Neuronal stem cell (in vitro differentiated cells): ENCODE measurements at regions not wholly inside any gene's neighbourhood (a gene's known extent, or its start where the extent isn't known, plus 50 kb on each side); places are given as distances from the start of the nearest gene placed in this dataset.

ENCODE experiments used
- DNase-seq: peaks from one replicate; pipeline ENCODE4 v3.0.0-alpha.2; 2013; ENCODE audit warnings: low spot score
- H2AFZ ChIP-seq: one replicate; pipeline ENCODE4 v1.6.1; 2013; ENCODE audit warnings: mild to moderate bottlenecking, low read length, inconsistent platforms
- H2AK5ac ChIP-seq: 2 replicates; pipeline ENCODE4 v1.6.1; 2013; ENCODE audit warnings: low read depth, mild to moderate bottlenecking, inconsistent platforms, low read length, moderate library complexity, mixed read lengths
- H2BK120ac ChIP-seq: 2 replicates; pipeline ENCODE4 v1.6.1; 2013; ENCODE audit warnings: low read depth, mild to moderate bottlenecking, inconsistent platforms, low read length, moderate library complexity, mixed read lengths
- H2BK12ac ChIP-seq: one replicate; pipeline ENCODE4 v1.6.1; 2013; ENCODE audit warnings: low read length, inconsistent platforms
- H2BK15ac ChIP-seq: 2 replicates; pipeline ENCODE4 v1.6.1; 2013; ENCODE audit warnings: mild to moderate bottlenecking, low read length, inconsistent platforms, mixed read lengths
- H2BK5ac ChIP-seq: one replicate; pipeline ENCODE4 v1.6.1; 2013; ENCODE audit warnings: inconsistent platforms, mild to moderate bottlenecking, low read length, moderate library complexity
- H3K14ac ChIP-seq: one replicate; pipeline ENCODE4 v1.6.1; 2013; ENCODE audit warnings: low read length, inconsistent platforms
- H3K18ac ChIP-seq: 2 replicates; pipeline ENCODE4 v1.6.1; 2013; ENCODE audit warnings: low read length, inconsistent platforms
- H3K23ac ChIP-seq: 2 replicates; pipeline ENCODE4 v1.6.1; 2013; ENCODE audit warnings: low read depth, mild to moderate bottlenecking, mixed read lengths, low read length, inconsistent platforms; ENCODE audit not compliant: poor library complexity
- H3K27ac ChIP-seq: replicated peaks from 3 replicates; pipeline ENCODE4 v1.5.1; 2013; ENCODE audit warnings: low read length, inconsistent platforms
- H3K27me3 ChIP-seq, 3 experiments: 2 replicates each; pipeline ENCODE4 v1.6.1; 2013; ENCODE audit warnings: low read length in 3 of 3, mild to moderate bottlenecking in 2 of 3, inconsistent platforms in 1 of 3, low read depth in 1 of 3, mixed read lengths in 1 of 3, moderate library complexity in 1 of 3; ENCODE audit not compliant: control insufficient read depth in 3 of 3, insufficient read depth in 3 of 3
- H3K36me3 ChIP-seq, 2 donors: replicated peaks in 1 of 2; 2 replicates each; pipeline ENCODE4 v1.6.1; 2013; ENCODE audit warnings: low read length in 2 of 2; ENCODE audit not compliant: control insufficient read depth in 2 of 2, insufficient read depth in 2 of 2
- H3K4ac ChIP-seq: 2 replicates; pipeline ENCODE4 v1.6.1; 2013; ENCODE audit warnings: inconsistent platforms, mild to moderate bottlenecking, low read length, moderate library complexity
- H3K4me1 ChIP-seq, 2 donors: 1 replicate in 1 of 2; 2 replicates in 1 of 2; pipeline ENCODE4 v1.6.1; 2013; ENCODE audit warnings: low read length in 2 of 2, low read depth in 1 of 2; ENCODE audit not compliant: control insufficient read depth in 2 of 2, insufficient read depth in 1 of 2
- H3K4me2 ChIP-seq: one replicate; pipeline ENCODE4 v1.6.1; 2013; ENCODE audit warnings: mild to moderate bottlenecking, low read length, inconsistent platforms; ENCODE audit not compliant: insufficient read depth, poor library complexity, severe bottlenecking
- H3K4me3 ChIP-seq, 2 donors: 2 replicates each; pipeline ENCODE4 v1.5.1; 2013; ENCODE audit warnings: low read length in 2 of 2, mild to moderate bottlenecking in 2 of 2, inconsistent platforms in 1 of 2, moderate library complexity in 1 of 2
- H3K79me1 ChIP-seq: one replicate; pipeline ENCODE4 v1.6.1; 2013; ENCODE audit warnings: low read depth, mild to moderate bottlenecking, inconsistent platforms, low read length, moderate library complexity
- H3K9ac ChIP-seq: one replicate; pipeline ENCODE4 v1.6.1; 2013; ENCODE audit warnings: mild to moderate bottlenecking, low read depth, low read length, inconsistent platforms; ENCODE audit not compliant: poor library complexity
- H3K9me3 ChIP-seq, 2 donors: replicated peaks in 1 of 2; 2 replicates each; pipeline versions ENCODE3 to v1.6.1; 2013; ENCODE audit warnings: low read length in 2 of 2, mild to moderate bottlenecking in 2 of 2, inconsistent platforms in 1 of 2, low read depth in 1 of 2, mixed read lengths in 1 of 2, moderate library complexity in 1 of 2; ENCODE audit not compliant: control insufficient read depth in 2 of 2, insufficient read depth in 1 of 2
- H4K8ac ChIP-seq: one replicate; pipeline ENCODE4 v1.6.1; 2013; ENCODE audit warnings: low read depth, mild to moderate bottlenecking, inconsistent platforms, low read length, moderate library complexity
- H4K91ac ChIP-seq: one replicate; pipeline ENCODE4 v1.6.1; 2013; ENCODE audit warnings: low read length, low read depth, mild to moderate bottlenecking, inconsistent platforms; ENCODE audit not compliant: poor library complexity
- WGBS, 2 donors: extraction: QIAGEN DNeasy Blood & Tissue Kit; methylation state at CpG; one replicate each; pipeline ENCODE4 v1.1.7; 2013; ENCODE audit warnings: missing lambda C conversion rate in 2 of 2, mixed read lengths in 1 of 2; ENCODE audit not compliant: insufficient read length in 2 of 2, insufficient replicate concordance in 1 of 2; ENCODE audit errors: extremely low coverage in 2 of 2; 5-methylcytosine and 5-hydroxymethylcytosine counted together

GRCh38 chr1:112255080-112255479 is 140.9 kb upstream of the CTTNBP2NL start:
- Histone ChIP-seq H3K4ac (no peak overlapping the region), H3K4me3 (no peak overlapping the region), H3K4me2 (no peak overlapping the region), H3K18ac (no peak overlapping the region), H3K23ac (no peak overlapping the region), H3K4me1 (peaks cover 0 to 1% of the 10 kb centered on the region in 2 donors), H2BK120ac (no peak overlapping the region), H2AFZ (no peak overlapping the region), H3K36me3 (no peaks in the 10 kb centered on the region), H3K27ac (no peak overlapping the region), H2BK12ac (no peak overlapping the region), H3K9ac (no peak overlapping the region), H2AK5ac (no peak overlapping the region), H2BK15ac (no peak overlapping the region), H2BK5ac (no peak overlapping the region), H3K27me3 (no peaks in the 10 kb centered on the region), H3K79me1 (no peaks in the 10 kb centered on the region), H4K8ac (no peak overlapping the region), H4K91ac (no peak overlapping the region), H3K9me3 (no peaks in the 10 kb centered on the region), H3K14ac (no peak overlapping the region)
- no peak for DNase-seq
- WGBS, 2 donors: no CpG with 5 or more reads among the region's 1 CpG

DNA sequence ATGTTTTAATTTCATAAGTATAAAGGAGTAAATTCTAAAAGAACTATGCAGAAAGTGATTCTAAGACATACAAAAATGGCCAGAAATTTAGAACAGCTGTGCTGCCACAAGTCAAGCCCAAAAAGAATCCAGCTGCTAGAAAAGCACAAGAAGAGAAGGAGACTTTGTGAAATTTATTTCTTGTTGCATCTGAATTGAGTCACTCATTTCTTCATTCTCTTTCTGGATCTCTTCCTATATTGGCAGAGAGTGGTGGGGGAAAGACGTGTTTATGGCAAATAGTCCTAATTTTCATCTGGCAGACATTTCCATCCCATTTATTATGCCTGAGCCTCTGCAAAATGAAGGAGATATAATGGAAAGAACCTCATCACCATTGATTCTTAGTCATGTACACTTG is 139.6 kb upstream of the CTTNBP2NL start:
- Histone ChIP-seq H3K23ac (no peak overlapping the region), H2AK5ac (no peak overlapping the region), H2BK5ac (no peak overlapping the region), H2AFZ (no peak overlapping the region), H3K36me3 (no peaks in the 10 kb centered on the region), H2BK120ac (no peak overlapping the region), H3K9ac (no peak overlapping the region), H3K4ac (no peak overlapping the region), H2BK15ac (no peak overlapping the region), H4K91ac (no peak overlapping the region), H3K18ac (no peak overlapping the region), H3K4me1 (peaks cover 5 to 11% of the 10 kb centered on the region in 2 donors), H3K4me3 (no peak overlapping the region), H4K8ac (no peak overlapping the region), H3K14ac (no peak overlapping the region), H3K9me3 (no peaks in the 10 kb centered on the region), H3K27ac (no peak overlapping the region), H3K79me1 (no peaks in the 10 kb centered on the region), H3K4me2 (no peak overlapping the region), H2BK12ac (no peak overlapping the region), H3K27me3 (no peaks in the 10 kb centered on the region)
- DNase-seq: no peak
- WGBS, 2 donors: no CpG with 5 or more reads among the region's 1 CpG

- no peak overlapping the region for H2BK12ac ChIP-seq
- H3K4me3 ChIP-seq: no peak overlapping the region
- H3K14ac ChIP-seq: no peak overlapping the region
- H3K79me1 ChIP-seq: no peaks in the 10 kb centered on the region
- no peak overlapping the region for H2BK15ac ChIP-seq
- H3K18ac ChIP-seq: no peak overlapping the region
- H3K4me2 ChIP-seq: no peak overlapping the region
- no peak overlapping the region for H2AK5ac ChIP-seq
- H3K9me3 ChIP-seq: no peaks in the 10 kb centered on the region
- no peak overlapping the region for H2BK5ac ChIP-seq
- no peak overlapping the region for H3K23ac ChIP-seq
- H3K27ac ChIP-seq: no peak overlapping the region
- no CpG with 5 or more reads among the region's 7 CpGs for WGBS, 2 donors
- H2AFZ ChIP-seq: no peak overlapping the region
- H2BK120ac ChIP-seq: no peak overlapping the region
- no peak overlapping the region for H4K8ac ChIP-seq
- H3K27me3 ChIP-seq: no peaks in the 10 kb centered on the region
- no peak overlapping the region for H3K4ac ChIP-seq
- no peak overlapping the region for H3K9ac ChIP-seq
- no peak for DNase-seq
- no peaks in the 10 kb centered on the region for H3K36me3 ChIP-seq
- H3K4me1 ChIP-seq: peaks cover 5 to 11% of the 10 kb centered on the region in 2 donors
- H4K91ac ChIP-seq: no peak overlapping the region
Measured at GRCh38 chr1:112257043-112257835, 138.8 kb upstream of the CTTNBP2NL start.

- H3K4me1 ChIP-seq: peaks cover 5 to 15% of the 10 kb centered on the region in 2 donors
- no peaks in the 10 kb centered on the region for H3K9me3 ChIP-seq
- no peak overlapping the region for H2BK15ac ChIP-seq
- H3K4me2 ChIP-seq: no peak overlapping the region
- no peaks in the 10 kb centered on the region for H3K79me1 ChIP-seq
- no peak overlapping the region for H2AFZ ChIP-seq
- H3K4ac ChIP-seq: no peak overlapping the region
- no peak overlapping the region for H3K23ac ChIP-seq
- no peak overlapping the region for H4K91ac ChIP-seq
- no peak for DNase-seq
- H2AK5ac ChIP-seq: no peak overlapping the region
- H3K18ac ChIP-seq: no peak overlapping the region
- no peak overlapping the region for H4K8ac ChIP-seq
- no peak overlapping the region for H3K4me3 ChIP-seq
- no peak overlapping the region for H2BK5ac ChIP-seq
- no peaks in the 10 kb centered on the region for H3K36me3 ChIP-seq
- H3K27me3 ChIP-seq: peaks cover 0 to 5% (median 0%) of the 10 kb centered on the region in 3 experiments
- WGBS, 2 donors: no CpG with 5 or more reads among the region's 1 CpG
- no peak overlapping the region for H2BK120ac ChIP-seq
- H2BK12ac ChIP-seq: no peak overlapping the region
- H3K27ac ChIP-seq: peak overlapping the region; percentile 0
- H3K9ac ChIP-seq: no peak overlapping the region
- no peak overlapping the region for H3K14ac ChIP-seq
Measured at GRCh38 chr1:112260699-112261098, 135.3 kb upstream of the CTTNBP2NL start.
